B cell (primary cell): ENCODE measurements at regions not wholly inside any gene's neighbourhood (a gene's known extent, or its start where the extent isn't known, plus 50 kb on each side); places are given as distances from the start of the nearest gene placed in this dataset.

ENCODE experiments used
- ATAC-seq: fragments of 200-7000 bp; cut with Tn5 transposase; one replicate; pipeline ENCODE4 v1.10.0; 2021; ENCODE audit warnings: low read depth, mild to moderate bottlenecking, moderate number of reproducible peaks, moderate library complexity
- CTCF ChIA-PET: fragments of 350-600 bp; sonication (Branson Sonifier 250); formaldehyde crosslinking; loops from one replicate; lab custom pipeline; 2021; ENCODE audit warnings: antibody characterized with exemption, inconsistent platforms; lab: Charles Lee
- POLR2A ChIA-PET: fragments of 350-600 bp; sonication (Branson Sonifier 250); formaldehyde crosslinking; loops from one replicate; lab custom pipeline; 2021; ENCODE audit warnings: antibody characterized with exemption; lab: Charles Lee
- DNase-seq: peaks from one replicate; pipeline ENCODE4 v3.0.0; 2013
- H2AFZ ChIP-seq: 2 replicates; pipeline ENCODE4 v1.6.1; 2012; ENCODE audit warnings: mild to moderate bottlenecking, low read depth, low read length; ENCODE audit not compliant: insufficient read depth, poor library complexity, severe bottlenecking
- H3K27ac ChIP-seq, 2 donors: 1 replicate in 1 of 2; 2 replicates in 1 of 2; pipeline ENCODE4 v1.5.1; 2012 to 2013; ENCODE audit warnings: low read length in 2 of 2, mild to moderate bottlenecking in 2 of 2, moderate library complexity in 1 of 2
- H3K27me3 ChIP-seq, 4 experiments: fragments of 200-600 bp in 1 of 4; sonication (generic) in 1 of 4; replicated peaks in 1 of 4; 1 replicate in 2 of 4; 2 replicates in 2 of 4; pipeline versions ENCODE4 v1.6.1 to v1.7.0; 2013 to 2016; ENCODE audit warnings: low read length in 3 of 4, mild to moderate bottlenecking in 2 of 4, mixed read lengths in 1 of 4, moderate library complexity in 1 of 4; ENCODE audit not compliant: insufficient read depth in 4 of 4, control insufficient read depth in 3 of 4; ENCODE audit errors: control extremely low read depth in 1 of 4
- H3K36me3 ChIP-seq, 2 experiments: replicated peaks in 1 of 2; 1 replicate in 1 of 2; 2 replicates in 1 of 2; pipeline versions ENCODE4 v1.6.1 to v1.7.1; 2013; ENCODE audit warnings: low read length in 1 of 2; ENCODE audit not compliant: insufficient read depth in 2 of 2, control insufficient read depth in 1 of 2; ENCODE audit errors: control extremely low read depth in 1 of 2, extremely low read depth in 1 of 2
- H3K4me1 ChIP-seq, 2 donors: fragments of 200-600 bp in 1 of 2; sonication (generic) in 1 of 2; 1 replicate in 1 of 2; 2 replicates in 1 of 2; pipeline versions ENCODE4 v1.5.1 to v1.6.1; 2013 to 2017; ENCODE audit warnings: low read length in 2 of 2; ENCODE audit not compliant: control insufficient read depth in 2 of 2, insufficient read depth in 2 of 2
- H3K4me2 ChIP-seq: replicated peaks from 2 replicates; pipeline ENCODE3; 2012; ENCODE audit warnings: mild to moderate bottlenecking, low read depth, low read length; ENCODE audit not compliant: poor library complexity, severe bottlenecking
- H3K4me3 ChIP-seq, 5 experiments: fragments of 200-600 bp in 1 of 5; sonication (generic) in 1 of 5; 1 replicate in 3 of 5; 2 replicates in 2 of 5; pipeline versions ENCODE4 v1.5.1 to v1.7.0; 2011 to 2016; ENCODE audit warnings: low read length in 4 of 5, mild to moderate bottlenecking in 4 of 5, low read depth in 2 of 5, control low read depth in 1 of 5, moderate library complexity in 1 of 5; ENCODE audit not compliant: insufficient read depth in 1 of 5; ENCODE audit errors: control extremely low read depth in 1 of 5, extremely low read depth in 1 of 5
- H3K79me2 ChIP-seq: fragments of 200-600 bp; sonication (generic); one replicate; pipeline ENCODE4 v1.6.0; 2016; ENCODE audit warnings: low read length; ENCODE audit not compliant: control insufficient read depth, insufficient read depth
- H3K9ac ChIP-seq: fragments of 200-600 bp; sonication (generic); 2 replicates; pipeline ENCODE4 v1.6.1; 2017; ENCODE audit warnings: mild to moderate bottlenecking, low read length, moderate library complexity
- H3K9me3 ChIP-seq, 3 donors: one replicate each; pipeline versions ENCODE4 v1.6.1 to v1.7.1; 2013; ENCODE audit warnings: low read length in 2 of 3; ENCODE audit not compliant: control insufficient read depth in 2 of 3, insufficient read depth in 1 of 3; ENCODE audit errors: control extremely low read depth in 1 of 3
- H4K20me1 ChIP-seq: 2 replicates; pipeline ENCODE4 v1.6.0; 2012; ENCODE audit warnings: mild to moderate bottlenecking, low read length; ENCODE audit not compliant: insufficient read depth, control insufficient read depth, poor library complexity, severe bottlenecking
- H3K27ac Mint-ChIP-seq: one replicate; pipeline ENCODE4 v1.8.0; 2021; ENCODE audit warnings: mixed read lengths
- H3K27me3 Mint-ChIP-seq: one replicate; pipeline ENCODE4 v1.8.0; 2021; ENCODE audit warnings: mixed read lengths
- H3K4me1 Mint-ChIP-seq: one replicate; pipeline ENCODE4 v1.8.0; 2021; ENCODE audit warnings: mixed read lengths
- H3K4me3 Mint-ChIP-seq: one replicate; pipeline ENCODE4 v1.8.0; 2021; ENCODE audit warnings: mixed read lengths
- H3K9me3 Mint-ChIP-seq: one replicate; pipeline ENCODE4 v1.8.0; 2022; ENCODE audit warnings: mixed read lengths; ENCODE audit not compliant: insufficient read depth
- EZH2 ChIP-seq: IDR thresholded peaks from 2 replicates; pipeline ENCODE4 v1.6.1; 2012; ENCODE audit warnings: borderline replicate concordance, low read depth, mild to moderate bottlenecking, moderate library complexity, low read length; ENCODE audit not compliant: insufficient read depth, poor library complexity, severe bottlenecking
- WGBS: methylation state at CpG from one replicate; pipeline ENCODE4 v1.1.5; 2013; ENCODE audit warnings: missing lambda C conversion rate; ENCODE audit not compliant: insufficient coverage; 5-methylcytosine and 5-hydroxymethylcytosine counted together
- intact Hi-C: fragments of 100-400 bp; cut with micrococcal nuclease; formaldehyde crosslinking; loops from one replicate; pipeline ENCODE4 v1.10.0; 2022
- TF ChIP-seq, protein P1 (sequence below): fragments of 200-600 bp; IDR thresholded peaks from one replicate; pipeline ENCODE4 v1.8.0; 2022; ENCODE audit warnings: antibody characterized with exemption, mild to moderate bottlenecking

DNA sequence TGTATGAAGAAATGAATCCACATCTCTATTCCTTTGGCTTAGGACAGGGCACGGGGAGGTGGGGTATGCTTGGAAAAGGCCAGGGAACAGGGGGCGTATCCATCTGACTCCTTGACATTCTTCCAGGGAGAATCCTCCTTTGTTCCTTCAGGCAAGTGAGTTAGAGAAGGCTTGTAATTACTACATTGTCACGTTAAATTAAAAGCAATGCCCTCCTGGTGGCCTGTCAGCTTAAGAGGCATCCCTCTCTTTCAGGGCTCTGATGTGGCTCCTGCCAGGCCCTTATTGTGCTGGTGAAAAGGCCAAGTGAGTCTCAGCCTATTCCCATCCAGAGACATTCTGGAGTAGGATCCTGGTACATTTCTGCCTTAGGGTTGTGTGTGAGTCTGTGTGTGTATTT, 128.3 kb downstream of the FOXA2 start:
- DNase-seq (no peak), ATAC-seq (no peak)
- Mint-ChIP-seq H3K27me3 (peaks cover 7% of the 10 kb centered on the region), H3K4me1 (no peaks in the 10 kb centered on the region), H3K27ac (no peak overlapping the region), H3K9me3 (no peaks in the 10 kb centered on the region), H3K4me3 (no peak overlapping the region)
- Histone ChIP-seq H3K27ac (no peak overlapping the region), H3K36me3 (no peaks in the 10 kb centered on the region), H3K27me3 (no peaks in the 10 kb centered on the region), H3K9me3 (no peaks in the 10 kb centered on the region), H3K79me2 (no peaks in the 10 kb centered on the region), H3K9ac (no peak overlapping the region), H3K4me1 (no peaks in the 10 kb centered on the region), H3K4me3 (no peak overlapping the region), H2AFZ (no peak overlapping the region), H3K4me2 (no peak overlapping the region), H4K20me1 (no peaks in the 10 kb centered on the region)
- intact Hi-C loops: no loop called here
- CTCF ChIA-PET: no interaction called here
- TF ChIP-seq EZH2: no peak
- TF ChIP-seq, protein P1, sequence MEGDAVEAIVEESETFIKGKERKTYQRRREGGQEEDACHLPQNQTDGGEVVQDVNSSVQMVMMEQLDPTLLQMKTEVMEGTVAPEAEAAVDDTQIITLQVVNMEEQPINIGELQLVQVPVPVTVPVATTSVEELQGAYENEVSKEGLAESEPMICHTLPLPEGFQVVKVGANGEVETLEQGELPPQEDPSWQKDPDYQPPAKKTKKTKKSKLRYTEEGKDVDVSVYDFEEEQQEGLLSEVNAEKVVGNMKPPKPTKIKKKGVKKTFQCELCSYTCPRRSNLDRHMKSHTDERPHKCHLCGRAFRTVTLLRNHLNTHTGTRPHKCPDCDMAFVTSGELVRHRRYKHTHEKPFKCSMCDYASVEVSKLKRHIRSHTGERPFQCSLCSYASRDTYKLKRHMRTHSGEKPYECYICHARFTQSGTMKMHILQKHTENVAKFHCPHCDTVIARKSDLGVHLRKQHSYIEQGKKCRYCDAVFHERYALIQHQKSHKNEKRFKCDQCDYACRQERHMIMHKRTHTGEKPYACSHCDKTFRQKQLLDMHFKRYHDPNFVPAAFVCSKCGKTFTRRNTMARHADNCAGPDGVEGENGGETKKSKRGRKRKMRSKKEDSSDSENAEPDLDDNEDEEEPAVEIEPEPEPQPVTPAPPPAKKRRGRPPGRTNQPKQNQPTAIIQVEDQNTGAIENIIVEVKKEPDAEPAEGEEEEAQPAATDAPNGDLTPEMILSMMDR: no peak
- WGBS: 100% methylated on average over 1 of the region's 3 CpGs
- POLR2A ChIA-PET: no interaction called here

GRCh38 chr20:22455259-22455658, 129.1 kb downstream of the FOXA2 start:
- POLR2A ChIA-PET: no interaction called here
- no peaks in the 10 kb centered on the region for H3K4me1 Mint-ChIP-seq
- 88% methylated on average over 5 of the region's 6 CpGs for WGBS
- H2AFZ ChIP-seq: no peak overlapping the region
- no peaks in the 10 kb centered on the region for H3K79me2 ChIP-seq
- no peaks in the 10 kb centered on the region for H4K20me1 ChIP-seq
- H3K9me3 ChIP-seq: no peaks in the 10 kb centered on the region
- H3K4me3 Mint-ChIP-seq: no peak overlapping the region
- H3K27me3 ChIP-seq: no peaks in the 10 kb centered on the region
- H3K27me3 Mint-ChIP-seq: peaks cover 7% of the 10 kb centered on the region
- DNase-seq: no peak
- intact Hi-C loops: no loop called here
- no peak for TF ChIP-seq EZH2
- TF ChIP-seq, protein P1: no peak
- CTCF ChIA-PET: no interaction called here
- ATAC-seq: no peak
- H3K27ac Mint-ChIP-seq: no peak overlapping the region
- H3K27ac ChIP-seq: no peak overlapping the region
- H3K4me1 ChIP-seq: no peaks in the 10 kb centered on the region
- H3K4me2 ChIP-seq: no peak overlapping the region
- H3K9me3 Mint-ChIP-seq: no peaks in the 10 kb centered on the region
- no peak overlapping the region for H3K9ac ChIP-seq
- H3K4me3 ChIP-seq: no peak overlapping the region
- no peaks in the 10 kb centered on the region for H3K36me3 ChIP-seq
